ENCODE measurements at regions not wholly inside any gene's neighbourhood (a gene's known extent, or its start where the extent isn't known, plus 50 kb on each side); places are given as distances from the start of the nearest gene placed in this dataset.

DNA sequence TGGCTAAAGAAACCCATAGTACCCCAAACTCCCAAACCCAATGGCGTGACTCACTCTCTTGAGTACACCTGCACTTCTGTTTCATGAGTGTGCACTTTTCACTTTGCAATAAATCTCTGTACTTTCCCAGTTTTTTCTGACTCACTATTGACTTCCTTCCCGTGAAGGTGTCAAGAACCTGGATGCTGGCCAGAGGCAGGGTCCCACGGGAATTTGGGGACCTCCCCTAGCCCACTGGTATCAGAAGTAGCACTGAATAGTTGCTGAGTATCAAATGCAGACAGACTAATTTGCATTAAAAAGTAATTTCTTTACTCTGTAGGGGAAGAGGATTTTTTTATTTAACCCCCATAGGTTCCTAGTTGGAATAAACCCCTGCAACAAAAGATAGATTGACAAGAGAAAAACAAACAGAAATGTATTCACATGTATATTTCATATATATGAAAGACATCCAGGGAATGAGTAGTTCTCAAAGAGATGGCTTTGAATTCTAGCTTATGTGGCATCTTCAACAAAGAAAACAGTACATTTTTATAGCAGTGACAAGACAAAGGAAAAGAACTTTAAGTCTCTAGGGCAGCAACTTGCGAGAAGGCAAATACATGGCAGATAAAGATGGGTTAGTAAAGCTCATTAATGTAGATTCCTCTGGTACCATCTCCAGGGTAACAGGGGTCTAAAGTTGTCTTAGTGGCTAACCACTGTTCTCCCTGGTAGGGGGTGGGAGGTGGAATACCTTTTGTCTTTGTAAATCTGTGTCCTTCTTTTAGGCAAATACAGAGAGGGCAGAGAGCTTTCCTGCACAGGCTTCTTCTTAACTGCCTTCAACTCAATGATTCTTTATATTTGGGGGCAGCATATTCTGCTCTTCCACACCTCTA lies 385.5 kb upstream of the PDZRN3 start:
- no peaks in the 10 kb centered on the region for H3K36me3 Mint-ChIP-seq (ENCODE audit: low read depth)
- H3K9me3 Mint-ChIP-seq = no peaks in the 10 kb centered on the region
- no peak overlapping the region for H3K27ac Mint-ChIP-seq (ENCODE audit: unreplicated experiment)
- H3K27me3 Mint-ChIP-seq (ENCODE audit: low read depth) = no peaks in the 10 kb centered on the region
- TF ChIP-seq, protein P1, sequence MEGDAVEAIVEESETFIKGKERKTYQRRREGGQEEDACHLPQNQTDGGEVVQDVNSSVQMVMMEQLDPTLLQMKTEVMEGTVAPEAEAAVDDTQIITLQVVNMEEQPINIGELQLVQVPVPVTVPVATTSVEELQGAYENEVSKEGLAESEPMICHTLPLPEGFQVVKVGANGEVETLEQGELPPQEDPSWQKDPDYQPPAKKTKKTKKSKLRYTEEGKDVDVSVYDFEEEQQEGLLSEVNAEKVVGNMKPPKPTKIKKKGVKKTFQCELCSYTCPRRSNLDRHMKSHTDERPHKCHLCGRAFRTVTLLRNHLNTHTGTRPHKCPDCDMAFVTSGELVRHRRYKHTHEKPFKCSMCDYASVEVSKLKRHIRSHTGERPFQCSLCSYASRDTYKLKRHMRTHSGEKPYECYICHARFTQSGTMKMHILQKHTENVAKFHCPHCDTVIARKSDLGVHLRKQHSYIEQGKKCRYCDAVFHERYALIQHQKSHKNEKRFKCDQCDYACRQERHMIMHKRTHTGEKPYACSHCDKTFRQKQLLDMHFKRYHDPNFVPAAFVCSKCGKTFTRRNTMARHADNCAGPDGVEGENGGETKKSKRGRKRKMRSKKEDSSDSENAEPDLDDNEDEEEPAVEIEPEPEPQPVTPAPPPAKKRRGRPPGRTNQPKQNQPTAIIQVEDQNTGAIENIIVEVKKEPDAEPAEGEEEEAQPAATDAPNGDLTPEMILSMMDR (conservative IDR thresholded peaks at IDR 0.05) = no peak
- no peak for DNase-seq (ENCODE audit: low read depth, low spot score)
- no peak overlapping the region for H3K4me3 Mint-ChIP-seq
- peaks cover 15% of the 10 kb centered on the region for H3K4me1 Mint-ChIP-seq

DNA sequence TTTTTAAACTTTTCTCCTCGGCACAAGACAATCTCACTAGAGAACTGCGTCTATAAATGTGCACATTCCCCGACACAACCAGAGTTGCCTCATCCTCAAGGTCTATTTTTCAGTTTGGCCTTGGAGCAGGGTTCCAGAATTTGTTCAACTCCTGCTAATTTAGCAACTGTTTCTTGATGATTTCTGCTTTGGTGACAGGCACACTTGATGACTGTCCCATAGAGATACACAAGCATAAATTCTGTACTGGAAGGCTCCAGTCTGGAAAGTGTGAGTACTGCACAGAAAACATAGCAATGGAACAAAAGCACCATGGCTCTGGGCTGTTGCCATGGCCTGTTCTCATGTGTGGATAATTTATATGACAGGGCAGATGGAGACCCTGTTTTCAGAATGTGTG lies 379.6 kb upstream of the PDZRN3 start:
- H3K4me3 Mint-ChIP-seq = no peak overlapping the region
- no peaks in the 10 kb centered on the region for H3K27me3 Mint-ChIP-seq (ENCODE audit: low read depth)
- H3K36me3 Mint-ChIP-seq (ENCODE audit: low read depth) = no peaks in the 10 kb centered on the region
- no peak for DNase-seq (ENCODE audit: low read depth, low spot score)
- peaks cover 5% of the 10 kb centered on the region for H3K4me1 Mint-ChIP-seq
- TF ChIP-seq, protein P1 (conservative IDR thresholded peaks at IDR 0.05) = no peak
- H3K9me3 Mint-ChIP-seq = no peaks in the 10 kb centered on the region
- H3K27ac Mint-ChIP-seq (ENCODE audit: unreplicated experiment) = no peak overlapping the region

GRCh38 chr3:74003734-74004133 lies 379.0 kb upstream of the PDZRN3 start:
- DNase-seq (ENCODE audit: low read depth, low spot score) = no peak
- H3K36me3 Mint-ChIP-seq (ENCODE audit: low read depth) = no peaks in the 10 kb centered on the region
- TF ChIP-seq, protein P1 (conservative IDR thresholded peaks at IDR 0.05) = no peak
- no peak overlapping the region for H3K27ac Mint-ChIP-seq (ENCODE audit: unreplicated experiment)
- H3K4me3 Mint-ChIP-seq = no peak overlapping the region
- H3K27me3 Mint-ChIP-seq (ENCODE audit: low read depth) = no peaks in the 10 kb centered on the region
- peaks cover 5% of the 10 kb centered on the region for H3K4me1 Mint-ChIP-seq
- no peaks in the 10 kb centered on the region for H3K9me3 Mint-ChIP-seq

- no peaks in the 10 kb centered on the region for H3K27me3 Mint-ChIP-seq (ENCODE audit: low read depth)
- TF ChIP-seq, protein P1 (conservative IDR thresholded peaks at IDR 0.05) = no peak
- peaks cover 3% of the 10 kb centered on the region for H3K9me3 Mint-ChIP-seq
- no peak overlapping the region for H3K4me3 Mint-ChIP-seq
- no peaks in the 10 kb centered on the region for H3K36me3 Mint-ChIP-seq (ENCODE audit: low read depth)
- H3K27ac Mint-ChIP-seq (ENCODE audit: unreplicated experiment) = no peak overlapping the region
- H3K4me1 Mint-ChIP-seq = peaks cover 5% of the 10 kb centered on the region
- DNase-seq (ENCODE audit: low read depth, low spot score) = no peak
These were observed 376.7 kb upstream of the PDZRN3 start for GRCh38 chr3:74001436-74001835.

- Mint-ChIP-seq H3K4me1 (peaks cover 5% of the 10 kb centered on the region), H3K27ac (ENCODE audit: unreplicated experiment) (no peak overlapping the region), H3K4me3 (no peak overlapping the region), H3K9me3 (peaks cover 3% of the 10 kb centered on the region), H3K36me3 (ENCODE audit: low read depth) (no peaks in the 10 kb centered on the region), H3K27me3 (ENCODE audit: low read depth) (no peaks in the 10 kb centered on the region)
- TF ChIP-seq, protein P1 (conservative IDR thresholded peaks at IDR 0.05) = no peak
- no peak for DNase-seq (ENCODE audit: low read depth, low spot score)
These were observed 376.0 kb upstream of the PDZRN3 start for GRCh38 chr3:74000725-74001124.
